H1 (cell line): ENCODE measurements at regions not wholly inside any gene's neighbourhood (a gene's known extent, or its start where the extent isn't known, plus 50 kb on each side); places are given as distances from the start of the nearest gene placed in this dataset.
A peak's percentile ranks its signal among the peaks of the same experiment; 100 is the strongest.

Experiments used
- CTCF ChIA-PET: fragments of 300-600 bp; sonication (Branson Sonifier 250); formaldehyde crosslinking; loops from one replicate; lab custom pipeline; 2021; ENCODE audit not compliant: partially characterized antibody; lab: Charles Lee
- POLR2A ChIA-PET: fragments of 300-600 bp; sonication (Branson Sonifier 250); formaldehyde crosslinking; loops from one replicate; lab custom pipeline; 2021; ENCODE audit warnings: inconsistent platforms; ENCODE audit not compliant: partially characterized antibody; lab: Charles Lee
- DNase-seq, 2 experiments: peaks; one replicate each; pipeline versions ENCODE4 v3.0.0 to v3.0.0-alpha.2; 2010 to 2022; ENCODE audit warnings: low spot score in 2 of 2, low read depth in 1 of 2, mixed read lengths in 1 of 2
- FAIRE-seq: peaks from 2 replicates; lab custom pipeline; 2011; peaks lifted over from hg19 to GRCh38; lab: Jason Lieb, UNC
- H2AFZ ChIP-seq: 2 replicates; pipeline ENCODE4 v1.8.1; 2012; ENCODE audit warnings: low read length, inconsistent platforms
- H2AK5ac ChIP-seq: 2 replicates; pipeline ENCODE4 v1.6.1; 2013; ENCODE audit warnings: low read depth, low read length
- H2BK120ac ChIP-seq: replicated peaks from 2 replicates; pipeline ENCODE3; 2013; ENCODE audit warnings: low read depth, low read length, inconsistent platforms
- H2BK12ac ChIP-seq: 2 replicates; pipeline ENCODE4 v1.6.1; 2013; ENCODE audit warnings: low read depth, low read length
- H2BK15ac ChIP-seq: 2 replicates; pipeline ENCODE4 v1.6.1; 2013; ENCODE audit warnings: low read length
- H2BK20ac ChIP-seq: 2 replicates; pipeline ENCODE4 v1.6.1; 2013; ENCODE audit warnings: low read length
- H2BK5ac ChIP-seq: 2 replicates; pipeline ENCODE4 v1.6.1; 2013; ENCODE audit warnings: low read depth, low read length
- H3K14ac ChIP-seq: 2 replicates; pipeline ENCODE4 v1.6.1; 2013; ENCODE audit warnings: inconsistent platforms; ENCODE audit not compliant: insufficient read length
- H3K18ac ChIP-seq: 2 replicates; pipeline ENCODE4 v1.6.1; 2013; ENCODE audit warnings: low read length; ENCODE audit errors: extremely low read depth
- H3K23ac ChIP-seq: 2 replicates; pipeline ENCODE4 v1.6.1; 2013; ENCODE audit warnings: inconsistent platforms; ENCODE audit not compliant: insufficient read length
- H3K23me2 ChIP-seq: 2 replicates; pipeline ENCODE4 v1.6.1; 2013; ENCODE audit warnings: low read depth, low read length
- H3K27ac ChIP-seq: 2 replicates; pipeline ENCODE4 v1.6.1; 2011; ENCODE audit warnings: low read depth, low read length, inconsistent platforms
- H3K27me3 ChIP-seq, 4 experiments: replicated peaks in 1 of 4; 1 replicate in 1 of 4; 2 replicates in 3 of 4; pipeline versions ENCODE4 v1.6.1 to v1.8.1; 2011 to 2013; ENCODE audit warnings: low read length in 3 of 4, mild to moderate bottlenecking in 3 of 4, inconsistent platforms in 2 of 4, mixed read lengths in 2 of 4, moderate library complexity in 1 of 4; ENCODE audit not compliant: control insufficient read depth in 3 of 4, insufficient read depth in 3 of 4; ENCODE audit errors: extremely low read depth in 1 of 4
- H3K36me3 ChIP-seq, 4 experiments: 2 replicates each; pipeline versions ENCODE4 v1.6.1 to v1.8.1; 2011 to 2013; ENCODE audit warnings: mild to moderate bottlenecking in 4 of 4, low read length in 3 of 4, moderate library complexity in 2 of 4, control low read depth in 1 of 4, inconsistent platforms in 1 of 4; ENCODE audit not compliant: insufficient read depth in 4 of 4, control insufficient read depth in 2 of 4
- H3K4ac ChIP-seq: replicated peaks from 2 replicates; pipeline ENCODE3; 2013; ENCODE audit warnings: low read length, low read depth, mixed read lengths, inconsistent platforms; ENCODE audit not compliant: insufficient read length
- H3K4me1 ChIP-seq, 4 experiments: replicated peaks in 1 of 4; 1 replicate in 1 of 4; 2 replicates in 3 of 4; pipeline versions ENCODE4 v1.6.1 to v1.8.1; 2011 to 2013; ENCODE audit warnings: low read length in 3 of 4, inconsistent platforms in 2 of 4, mixed read lengths in 1 of 4; ENCODE audit not compliant: insufficient read depth in 4 of 4, control insufficient read depth in 3 of 4
- H3K4me2 ChIP-seq, 2 experiments: 2 replicates each; pipeline versions ENCODE4 v1.6.1 to v1.8.1; 2011 to 2013; ENCODE audit warnings: low read depth in 2 of 2, low read length in 2 of 2, control low read depth in 1 of 2, inconsistent platforms in 1 of 2, mild to moderate bottlenecking in 1 of 2; ENCODE audit not compliant: insufficient read depth in 1 of 2
- H3K4me3 ChIP-seq, 4 experiments: fragments of 200-600, 300-600 bp in 1 of 4; sonication (generic), shearing (Covaris generic), sonication (Bioruptor Twin) in 1 of 4; 2 replicates each; pipeline versions ENCODE4 v1.5.1 to v1.8.1; 2011 to 2016; ENCODE audit warnings: low read length in 4 of 4, low read depth in 3 of 4, control low read depth in 2 of 4, inconsistent platforms in 2 of 4, mild to moderate bottlenecking in 2 of 4, mixed read lengths in 1 of 4, moderate library complexity in 1 of 4; ENCODE audit not compliant: insufficient read depth in 2 of 4; ENCODE audit errors: extremely low read depth in 1 of 4
- H3K56ac ChIP-seq: replicated peaks from 2 replicates; pipeline ENCODE3; 2013; ENCODE audit warnings: low read depth, mild to moderate bottlenecking, mixed read lengths, low read length, inconsistent platforms; ENCODE audit not compliant: insufficient read length
- H3K79me1 ChIP-seq: 2 replicates; pipeline ENCODE4 v1.6.1; 2013; ENCODE audit warnings: low read depth, low read length, control low read depth
- H3K79me2 ChIP-seq, 2 experiments: 2 replicates each; pipeline versions ENCODE4 v1.6.1 to v1.8.1; 2012 to 2013; ENCODE audit warnings: low read length in 2 of 2, mild to moderate bottlenecking in 2 of 2, inconsistent platforms in 1 of 2; ENCODE audit not compliant: insufficient read depth in 2 of 2, control insufficient read depth in 1 of 2
- H3K9ac ChIP-seq, 4 experiments: replicated peaks in 1 of 4; 1 replicate in 1 of 4; 2 replicates in 3 of 4; pipeline versions ENCODE4 v1.6.1 to v1.8.1; 2011 to 2013; ENCODE audit warnings: low read depth in 3 of 4, low read length in 3 of 4, control low read depth in 2 of 4, mild to moderate bottlenecking in 2 of 4, moderate library complexity in 2 of 4, inconsistent platforms in 1 of 4; ENCODE audit errors: extremely low read depth in 1 of 4
- H3K9me3 ChIP-seq, 2 experiments: 2 replicates each; pipeline versions ENCODE4 v1.6.1 to v1.8.1; 2012 to 2013; ENCODE audit warnings: mild to moderate bottlenecking in 2 of 2, moderate library complexity in 2 of 2, control low read depth in 1 of 2, inconsistent platforms in 1 of 2, low read depth in 1 of 2, low read length in 1 of 2, mixed read lengths in 1 of 2; ENCODE audit not compliant: insufficient read depth in 2 of 2
- H4K20me1 ChIP-seq, 2 experiments: replicated peaks in 1 of 2; 2 replicates each; pipeline versions ENCODE3 to v1.8.1; 2011 to 2013; ENCODE audit warnings: inconsistent platforms in 2 of 2, low read length in 2 of 2, mild to moderate bottlenecking in 1 of 2; ENCODE audit not compliant: insufficient read depth in 2 of 2, control insufficient read depth in 1 of 2
- H4K5ac ChIP-seq: 2 replicates; pipeline ENCODE4 v1.6.1; 2013; ENCODE audit warnings: low read length, low read depth, mixed read lengths, inconsistent platforms; ENCODE audit not compliant: insufficient read length
- H4K8ac ChIP-seq: 2 replicates; pipeline ENCODE4 v1.8.0; 2013; ENCODE audit warnings: mild to moderate bottlenecking, moderate library complexity, low read length, inconsistent platforms; ENCODE audit not compliant: insufficient read depth; ENCODE audit errors: extremely low read depth
- H4K91ac ChIP-seq: replicated peaks from 2 replicates; pipeline ENCODE3; 2013; ENCODE audit warnings: low read length, mixed read lengths, inconsistent platforms; ENCODE audit not compliant: insufficient read length
- EGR1 ChIP-seq: IDR thresholded peaks from 2 replicates; pipeline ENCODE4 v1.6.1; 2011; ENCODE audit warnings: low read depth, low read length, borderline replicate concordance
- FOSL1 ChIP-seq: IDR thresholded peaks from 2 replicates; pipeline ENCODE4 v1.6.1; 2011; ENCODE audit warnings: mild to moderate bottlenecking, low read depth, low read length, moderate library complexity; ENCODE audit not compliant: insufficient read depth
- ZNF274 ChIP-seq: IDR thresholded peaks from 2 replicates; pipeline ENCODE4 v1.7.0; 2012; ENCODE audit warnings: low read length, borderline replicate concordance; ENCODE audit errors: extremely low read depth
- WGBS, 2 experiments: shearing (Covaris generic) in 1 of 2; methylation state at CpG; one replicate each; pipeline versions ENCODE4 v1.1.6 to v1.1.7; 2013 to 2015; ENCODE audit warnings: low lambda C conversion rate in 2 of 2, mixed read lengths in 2 of 2, inconsistent platforms in 1 of 2, low coverage in 1 of 2, missing lambda C conversion rate in 1 of 2; ENCODE audit not compliant: insufficient replicate concordance in 2 of 2, insufficient coverage in 1 of 2, insufficient read length in 1 of 2; ENCODE audit errors: extremely low coverage in 1 of 2, missing lambda C conversion rate in 1 of 2; 5-methylcytosine and 5-hydroxymethylcytosine counted together

- H3K9me3 ChIP-seq = no peaks in the 10 kb centered on the region
- ChIA-PET CTCF (no interaction called here), POLR2A (no interaction called here)
- no peaks in the 10 kb centered on the region; the same call in 1 of the 2 replicates for H3K23me2 ChIP-seq
- H2BK12ac ChIP-seq = no peak overlapping the region
- no peak overlapping the region for H3K9ac ChIP-seq
- peak overlapping the region; percentile 48; the same call in 1 of the 2 replicates for H2AFZ ChIP-seq
- no peak overlapping the region for H3K4me3 ChIP-seq
- H3K14ac ChIP-seq = no peak overlapping the region
- FAIRE-seq (no peak), DNase-seq (no peak)
- H2AK5ac ChIP-seq = no peak overlapping the region
- no peak overlapping the region for H2BK5ac ChIP-seq
- no peaks in the 10 kb centered on the region for H3K4me1 ChIP-seq
- H3K4me2 ChIP-seq = no peak overlapping the region
- H3K79me1 ChIP-seq = no peaks in the 10 kb centered on the region
- H4K20me1 ChIP-seq = no peaks in the 10 kb centered on the region
- no peaks in the 10 kb centered on the region for H3K27me3 ChIP-seq
- H3K79me2 ChIP-seq = no peaks in the 10 kb centered on the region
- H4K91ac ChIP-seq = no peak overlapping the region
- no peak overlapping the region for H3K4ac ChIP-seq
- H3K18ac ChIP-seq = no peak overlapping the region
- no peak overlapping the region for H4K5ac ChIP-seq
- WGBS, 2 experiments = 86% methylated on average over 6 of the region's 6 CpGs; no CpG with 5 or more reads in 1 of the 2 experiments
- H3K23ac ChIP-seq = no peak overlapping the region
- no peak overlapping the region for H2BK15ac ChIP-seq
- H3K27ac ChIP-seq = no peak overlapping the region
- H2BK20ac ChIP-seq = no peak overlapping the region
- no peak overlapping the region for H2BK120ac ChIP-seq
- no peak overlapping the region for H4K8ac ChIP-seq
- H3K36me3 ChIP-seq = no peaks in the 10 kb centered on the region
- no peak overlapping the region for H3K56ac ChIP-seq
- TF ChIP-seq EGR1 = no peak
- TF ChIP-seq FOSL1 = no peak
- TF ChIP-seq ZNF274 = no peak
Observed at GRCh38 chr1:83515578-83516154, 483.3 kb downstream of the TTLL7 start.
